Mononuclear cell (primary cell): ENCODE measurements at regions not wholly inside any gene's neighbourhood (a gene's known extent, or its start where the extent isn't known, plus 50 kb on each side); places are given as distances from the start of the nearest gene placed in this dataset.

Source experiments
- H3K27me3 ChIP-seq: 2 replicates; pipeline ENCODE4 v1.6.0; 2011; ENCODE audit warnings: low read length, control low read depth; ENCODE audit not compliant: insufficient read depth
- H3K4me1 ChIP-seq: 2 replicates; pipeline ENCODE4 v1.5.1; 2011; ENCODE audit warnings: mild to moderate bottlenecking, low read length, control low read depth; ENCODE audit not compliant: insufficient read depth
- H3K4me3 ChIP-seq: 2 replicates; pipeline ENCODE4 v1.5.1; 2011; ENCODE audit warnings: mild to moderate bottlenecking, low read length, moderate library complexity
- H3K9me3 ChIP-seq: 2 replicates; pipeline ENCODE4 v1.5.1; 2011; ENCODE audit warnings: low read depth, mild to moderate bottlenecking, control low read depth, low read length

GRCh38 chr7:68269405-68269804 is 1272.8 kb downstream of the TYW1 start:
- Histone ChIP-seq H3K4me3 (no peak overlapping the region), H3K9me3 (peaks cover 15% of the 10 kb centered on the region), H3K27me3 (no peaks in the 10 kb centered on the region), H3K4me1 (no peaks in the 10 kb centered on the region)

GRCh38 chr7:68272507-68272906 is 1275.9 kb downstream of the TYW1 start:
- Histone ChIP-seq H3K9me3 (no peaks in the 10 kb centered on the region), H3K27me3 (no peaks in the 10 kb centered on the region), H3K4me1 (no peaks in the 10 kb centered on the region), H3K4me3 (no peak overlapping the region)

GRCh38 chr7:68276725-68277124 is 1280.1 kb downstream of the TYW1 start:
- Histone ChIP-seq H3K4me1 (no peaks in the 10 kb centered on the region), H3K4me3 (no peak overlapping the region), H3K27me3 (no peaks in the 10 kb centered on the region), H3K9me3 (no peaks in the 10 kb centered on the region)

GRCh38 chr7:68279827-68280400 is 1283.3 kb downstream of the TYW1 start:
- Histone ChIP-seq H3K4me3 (no peak overlapping the region), H3K9me3 (peaks cover 17% of the 10 kb centered on the region), H3K27me3 (no peaks in the 10 kb centered on the region), H3K4me1 (no peaks in the 10 kb centered on the region)

- Histone ChIP-seq H3K4me3 (no peak overlapping the region), H3K27me3 (no peaks in the 10 kb centered on the region), H3K4me1 (no peaks in the 10 kb centered on the region), H3K9me3 (peaks cover 17% of the 10 kb centered on the region)
Measured at GRCh38 chr7:68280931-68281330, 1284.3 kb downstream of the TYW1 start.

GRCh38 chr7:68288144-68288593 is 1291.5 kb downstream of the TYW1 start:
- H3K4me1 ChIP-seq = no peaks in the 10 kb centered on the region
- peaks cover 12% of the 10 kb centered on the region for H3K9me3 ChIP-seq
- H3K4me3 ChIP-seq = no peak overlapping the region
- no peaks in the 10 kb centered on the region for H3K27me3 ChIP-seq

- Histone ChIP-seq H3K27me3 (no peaks in the 10 kb centered on the region), H3K9me3 (no peaks in the 10 kb centered on the region), H3K4me1 (no peaks in the 10 kb centered on the region), H3K4me3 (no peak overlapping the region)
Measured at GRCh38 chr7:68291710-68292109, 1295.1 kb downstream of the TYW1 start.

- no peaks in the 10 kb centered on the region for H3K4me1 ChIP-seq
- no peak overlapping the region for H3K4me3 ChIP-seq
- H3K27me3 ChIP-seq = no peaks in the 10 kb centered on the region
- no peaks in the 10 kb centered on the region for H3K9me3 ChIP-seq
Measured at GRCh38 chr7:68295386-68295785, 1298.8 kb downstream of the TYW1 start.

- Histone ChIP-seq H3K9me3 (peaks cover 4% of the 10 kb centered on the region), H3K4me1 (no peaks in the 10 kb centered on the region), H3K4me3 (no peak overlapping the region), H3K27me3 (no peaks in the 10 kb centered on the region)
Measured at GRCh38 chr7:68304536-68304935, 1293.7 kb upstream of the AUTS2 start.

GRCh38 chr7:68306692-68307107 is 1291.6 kb upstream of the AUTS2 start:
- Histone ChIP-seq H3K4me3 (no peak overlapping the region), H3K27me3 (no peaks in the 10 kb centered on the region), H3K4me1 (no peaks in the 10 kb centered on the region), H3K9me3 (peaks cover 4% of the 10 kb centered on the region)

- Histone ChIP-seq H3K4me1 (no peaks in the 10 kb centered on the region), H3K4me3 (no peak overlapping the region), H3K27me3 (no peaks in the 10 kb centered on the region), H3K9me3 (peaks cover 4% of the 10 kb centered on the region)
Measured at GRCh38 chr7:68309271-68309670, 1289.0 kb upstream of the AUTS2 start.

GRCh38 chr7:68309806-68310205 is 1288.5 kb upstream of the AUTS2 start:
- Histone ChIP-seq H3K9me3 (peaks cover 4% of the 10 kb centered on the region), H3K4me1 (no peaks in the 10 kb centered on the region), H3K4me3 (no peak overlapping the region), H3K27me3 (no peaks in the 10 kb centered on the region)

- no peaks in the 10 kb centered on the region for H3K4me1 ChIP-seq
- peaks cover 4% of the 10 kb centered on the region for H3K9me3 ChIP-seq
- no peak overlapping the region for H3K4me3 ChIP-seq
- H3K27me3 ChIP-seq = no peaks in the 10 kb centered on the region
Measured at GRCh38 chr7:68311958-68312357, 1286.3 kb upstream of the AUTS2 start.

GRCh38 chr7:68313806-68314205 is 1284.5 kb upstream of the AUTS2 start:
- Histone ChIP-seq H3K9me3 (peaks cover 4% of the 10 kb centered on the region), H3K4me1 (no peaks in the 10 kb centered on the region), H3K27me3 (no peaks in the 10 kb centered on the region), H3K4me3 (no peak overlapping the region)

GRCh38 chr7:68314208-68314607 is 1284.1 kb upstream of the AUTS2 start:
- H3K27me3 ChIP-seq = no peaks in the 10 kb centered on the region

GRCh38 chr7:68317476-68317875 is 1280.8 kb upstream of the AUTS2 start:
- Histone ChIP-seq H3K27me3 (no peaks in the 10 kb centered on the region), H3K4me1 (no peaks in the 10 kb centered on the region), H3K9me3 (peaks cover 4% of the 10 kb centered on the region), H3K4me3 (no peak overlapping the region)

More at GRCh38 chr7:68314208-68314607, 1284.1 kb upstream of the AUTS2 start:
- H3K4me1 ChIP-seq = no peaks in the 10 kb centered on the region
- H3K9me3 ChIP-seq = peaks cover 4% of the 10 kb centered on the region
- H3K4me3 ChIP-seq = no peak overlapping the region
